K562 (cell line): ENCODE measurements at regions not wholly inside any gene's neighbourhood (a gene's known extent, or its start where the extent isn't known, plus 50 kb on each side); places are given as distances from the start of the nearest gene placed in this dataset.

ENCODE experiments used
- CC2D1A ChIP-seq: fragments of 450-650 bp; IDR thresholded peaks from 2 replicates; pipeline ENCODE4 v1.6.1; 2017; ENCODE audit warnings: mild to moderate bottlenecking
- FOXJ3 ChIP-seq: sonication (generic); formaldehyde crosslinking; IDR thresholded peaks from 2 replicates; pipeline ENCODE4 v1.4.0; 2020; ENCODE audit warnings: mild to moderate bottlenecking, missing genetic modification reagents
- NRF1 ChIP-seq, 2 experiments: fragments of 450-650 bp; IDR thresholded peaks in 1 of 2; conservative IDR thresholded peaks in 1 of 2; 2 replicates each; pipeline ENCODE4 v1.6.1; 2014; ENCODE audit warnings: mild to moderate bottlenecking in 2 of 2
- POLR2A ChIP-seq: fragments of 450-650 bp; conservative IDR thresholded peaks from 2 replicates; pipeline ENCODE4 v1.6.1; 2016
- TCF7 ChIP-seq: sonication (generic); IDR thresholded peaks from 2 replicates; pipeline ENCODE4 v1.6.1; 2016; ENCODE audit warnings: antibody characterized with exemption, borderline replicate concordance
- TF ChIP-seq, protein P1 (sequence below): fragments of 250-450 bp; sonication (Bioruptor Pico); IDR thresholded peaks from 2 replicates; pipeline ENCODE4 v1.9.0; 2021; ENCODE audit warnings: mild to moderate bottlenecking, inconsistent platforms

DNA sequence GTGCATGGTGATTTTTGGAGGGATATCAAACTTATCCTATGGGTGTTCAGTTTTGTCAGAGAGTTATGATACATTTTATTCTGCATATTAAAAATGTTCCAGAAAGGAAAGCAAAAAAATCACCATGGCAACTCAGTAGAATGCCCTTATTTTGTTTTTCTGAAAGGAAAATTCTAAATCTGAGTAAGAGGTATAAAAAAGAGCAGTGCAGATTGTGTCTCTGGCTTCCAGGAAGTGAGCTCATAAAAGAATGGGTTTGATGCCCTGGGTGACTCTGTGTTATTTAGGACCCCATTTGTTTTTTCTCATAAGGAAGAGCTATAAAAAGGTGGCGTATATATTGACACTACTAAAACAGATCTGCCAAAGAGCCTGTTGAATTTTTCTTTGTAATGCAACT, 128.8 kb downstream of the UCHL1 start:
- no peak for TF ChIP-seq FOXJ3 (CRISPR knock-in tag)
- TF ChIP-seq, protein P1, sequence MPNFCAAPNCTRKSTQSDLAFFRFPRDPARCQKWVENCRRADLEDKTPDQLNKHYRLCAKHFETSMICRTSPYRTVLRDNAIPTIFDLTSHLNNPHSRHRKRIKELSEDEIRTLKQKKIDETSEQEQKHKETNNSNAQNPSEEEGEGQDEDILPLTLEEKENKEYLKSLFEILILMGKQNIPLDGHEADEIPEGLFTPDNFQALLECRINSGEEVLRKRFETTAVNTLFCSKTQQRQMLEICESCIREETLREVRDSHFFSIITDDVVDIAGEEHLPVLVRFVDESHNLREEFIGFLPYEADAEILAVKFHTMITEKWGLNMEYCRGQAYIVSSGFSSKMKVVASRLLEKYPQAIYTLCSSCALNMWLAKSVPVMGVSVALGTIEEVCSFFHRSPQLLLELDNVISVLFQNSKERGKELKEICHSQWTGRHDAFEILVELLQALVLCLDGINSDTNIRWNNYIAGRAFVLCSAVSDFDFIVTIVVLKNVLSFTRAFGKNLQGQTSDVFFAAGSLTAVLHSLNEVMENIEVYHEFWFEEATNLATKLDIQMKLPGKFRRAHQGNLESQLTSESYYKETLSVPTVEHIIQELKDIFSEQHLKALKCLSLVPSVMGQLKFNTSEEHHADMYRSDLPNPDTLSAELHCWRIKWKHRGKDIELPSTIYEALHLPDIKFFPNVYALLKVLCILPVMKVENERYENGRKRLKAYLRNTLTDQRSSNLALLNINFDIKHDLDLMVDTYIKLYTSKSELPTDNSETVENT (CRISPR knock-in tag): no peak
- no peak for TF ChIP-seq POLR2A
- no peak for TF ChIP-seq CC2D1A
- no peak for TF ChIP-seq TCF7
- TF ChIP-seq NRF1 (conservative IDR thresholded peaks at IDR 0.05 in 1 of 2, IDR thresholded peaks at IDR 0.05 in 1 of 2): no peak
